NB4 (cell line): ENCODE measurements at regions not wholly inside any gene's neighbourhood (a gene's known extent, or its start where the extent isn't known, plus 50 kb on each side); places are given as distances from the start of the nearest gene placed in this dataset.

Source experiments
- POLR2A ChIP-seq: IDR thresholded peaks from 2 replicates; pipeline ENCODE4 v1.6.1; 2011; ENCODE audit warnings: mild to moderate bottlenecking; ENCODE audit not compliant: insufficient read length; ENCODE audit errors: extremely low read depth
- TF ChIP-seq, protein P1 (sequence below): IDR thresholded peaks from one replicate; pipeline ENCODE4 v1.5.1; 2012; ENCODE audit warnings: low read depth, low read length
- TF ChIP-seq, protein P2 (sequence below): IDR thresholded peaks from 2 replicates; pipeline ENCODE4 v1.6.1; 2011; ENCODE audit warnings: low read depth, low read length

DNA sequence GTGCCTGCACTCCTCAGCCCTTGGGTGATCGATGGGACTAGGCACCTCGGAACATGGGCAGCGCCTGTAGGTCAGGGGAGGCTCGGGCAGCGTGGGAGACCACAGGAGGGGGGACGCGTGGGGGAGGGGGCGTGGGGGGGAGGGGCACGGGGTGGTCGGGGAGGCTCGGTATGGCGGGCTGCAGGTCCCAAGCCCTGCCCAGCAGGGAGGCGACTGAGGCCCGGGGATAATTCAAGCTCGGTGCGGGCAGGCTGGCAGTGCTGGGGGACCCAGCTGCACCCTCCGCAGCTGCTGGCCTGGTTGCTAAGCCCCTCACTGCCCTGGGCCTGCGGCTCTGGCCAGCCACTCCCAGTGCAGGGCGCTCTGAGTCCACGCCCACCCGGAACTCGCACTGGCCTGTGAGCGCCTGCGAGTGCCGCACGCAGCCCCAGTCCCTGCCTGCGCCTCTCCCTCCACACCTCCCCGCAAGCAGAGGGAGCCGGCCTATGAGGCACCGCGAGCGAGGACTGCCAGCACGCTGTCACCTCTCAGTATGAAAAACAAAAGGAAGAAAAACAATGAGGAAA lies 1698.3 kb upstream of the RAG2 start:
- TF ChIP-seq POLR2A = no peak
- TF ChIP-seq, protein P1, sequence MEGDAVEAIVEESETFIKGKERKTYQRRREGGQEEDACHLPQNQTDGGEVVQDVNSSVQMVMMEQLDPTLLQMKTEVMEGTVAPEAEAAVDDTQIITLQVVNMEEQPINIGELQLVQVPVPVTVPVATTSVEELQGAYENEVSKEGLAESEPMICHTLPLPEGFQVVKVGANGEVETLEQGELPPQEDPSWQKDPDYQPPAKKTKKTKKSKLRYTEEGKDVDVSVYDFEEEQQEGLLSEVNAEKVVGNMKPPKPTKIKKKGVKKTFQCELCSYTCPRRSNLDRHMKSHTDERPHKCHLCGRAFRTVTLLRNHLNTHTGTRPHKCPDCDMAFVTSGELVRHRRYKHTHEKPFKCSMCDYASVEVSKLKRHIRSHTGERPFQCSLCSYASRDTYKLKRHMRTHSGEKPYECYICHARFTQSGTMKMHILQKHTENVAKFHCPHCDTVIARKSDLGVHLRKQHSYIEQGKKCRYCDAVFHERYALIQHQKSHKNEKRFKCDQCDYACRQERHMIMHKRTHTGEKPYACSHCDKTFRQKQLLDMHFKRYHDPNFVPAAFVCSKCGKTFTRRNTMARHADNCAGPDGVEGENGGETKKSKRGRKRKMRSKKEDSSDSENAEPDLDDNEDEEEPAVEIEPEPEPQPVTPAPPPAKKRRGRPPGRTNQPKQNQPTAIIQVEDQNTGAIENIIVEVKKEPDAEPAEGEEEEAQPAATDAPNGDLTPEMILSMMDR = no peak
- TF ChIP-seq, protein P2, sequence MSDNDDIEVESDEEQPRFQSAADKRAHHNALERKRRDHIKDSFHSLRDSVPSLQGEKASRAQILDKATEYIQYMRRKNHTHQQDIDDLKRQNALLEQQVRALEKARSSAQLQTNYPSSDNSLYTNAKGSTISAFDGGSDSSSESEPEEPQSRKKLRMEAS = no peak
